Neural progenitor cell (in vitro differentiated cells): ENCODE measurements at regions not wholly inside any gene's neighbourhood (a gene's known extent, or its start where the extent isn't known, plus 50 kb on each side); places are given as distances from the start of the nearest gene placed in this dataset.

Experiments used
- DNase-seq: peaks from one replicate; pipeline ENCODE4 v3.0.0-alpha.2; 2016; ENCODE audit warnings: low spot score
- H2AFZ ChIP-seq: fragments of 200-600 bp; sonication (generic); replicated peaks from 2 replicates; pipeline ENCODE4 v1.6.1; 2016; ENCODE audit warnings: antibody characterized with exemption
- H3F3A ChIP-seq: fragments of 200-600 bp; sonication (generic); 2 replicates; pipeline ENCODE4 v1.6.1; 2016; ENCODE audit warnings: antibody characterized with exemption, low read depth
- H3K27ac ChIP-seq: fragments of 200-600 bp; sonication (generic); 2 replicates; pipeline ENCODE4 v1.5.1; 2016; ENCODE audit warnings: mild to moderate bottlenecking
- H3K27me3 ChIP-seq: fragments of 200-600 bp; sonication (generic); 2 replicates; pipeline ENCODE4 v1.6.1; 2016; ENCODE audit warnings: mild to moderate bottlenecking, moderate library complexity
- H3K36me3 ChIP-seq: fragments of 200-600 bp; sonication (generic); 2 replicates; pipeline ENCODE4 v1.5.1; 2016
- H3K4me1 ChIP-seq: fragments of 200-600 bp; sonication (generic); 2 replicates; pipeline ENCODE4 v1.6.1; 2016; ENCODE audit warnings: mixed run types
- H3K4me2 ChIP-seq: fragments of 200-600 bp; sonication (generic); 2 replicates; pipeline ENCODE4 v1.6.1; 2016
- H3K4me3 ChIP-seq: fragments of 200-600 bp; sonication (generic); 2 replicates; pipeline ENCODE4 v1.5.1; 2016
- H3K79me2 ChIP-seq: fragments of 200-600 bp; sonication (generic); 2 replicates; pipeline ENCODE4 v1.6.1; 2016; ENCODE audit warnings: low read depth
- H3K9ac ChIP-seq: fragments of 200-600 bp; sonication (generic); 2 replicates; pipeline ENCODE4 v1.6.1; 2016
- H3K9me3 ChIP-seq: fragments of 200-600 bp; sonication (generic); 2 replicates; pipeline ENCODE4 v1.5.1; 2016; ENCODE audit warnings: low read depth
- H4K20me1 ChIP-seq: fragments of 200-600 bp; sonication (generic); 2 replicates; pipeline ENCODE4 v1.6.1; 2016; ENCODE audit warnings: low read depth
- H3K27ac Mint-ChIP-seq: 3 replicates; pipeline ENCODE4 v1.8.0; 2021; ENCODE audit warnings: mixed read lengths
- H3K27me3 Mint-ChIP-seq: 2 replicates; pipeline ENCODE4 v1.8.0; 2022; ENCODE audit warnings: low read depth, mild to moderate bottlenecking, inconsistent platforms, moderate library complexity, mixed read lengths; ENCODE audit not compliant: insufficient read depth
- H3K36me3 Mint-ChIP-seq: 3 replicates; pipeline ENCODE4 v1.8.0; 2021; ENCODE audit warnings: mixed read lengths
- H3K4me1 Mint-ChIP-seq: 3 replicates; pipeline ENCODE4 v1.8.0; 2021; ENCODE audit warnings: mixed read lengths
- H3K4me3 Mint-ChIP-seq: 3 replicates; pipeline ENCODE4 v1.8.0; 2021; ENCODE audit warnings: mild to moderate bottlenecking, moderate library complexity, mixed read lengths
- H3K9me3 Mint-ChIP-seq: 3 replicates; pipeline ENCODE4 v1.8.0; 2020; ENCODE audit warnings: mixed read lengths
- CTCF ChIP-seq: fragments of 200-600 bp; sonication (generic); IDR thresholded peaks from 2 replicates; pipeline ENCODE4 v1.5.1; 2017; ENCODE audit warnings: antibody characterized with exemption, mild to moderate bottlenecking
- EZH2 ChIP-seq: fragments of 200-600 bp; sonication (generic); IDR thresholded peaks from 2 replicates; pipeline ENCODE4 v1.6.1; 2017; ENCODE audit warnings: antibody characterized with exemption, mild to moderate bottlenecking, moderate library complexity
- EZH2phosphoT487 ChIP-seq: fragments of 200-600 bp; sonication (generic); IDR thresholded peaks from 2 replicates; pipeline ENCODE4 v1.6.1; 2017; ENCODE audit warnings: antibody characterized with exemption

- no peaks in the 10 kb centered on the region for H3K27me3 ChIP-seq
- no peaks in the 10 kb centered on the region for H4K20me1 ChIP-seq
- Mint-ChIP-seq H3K36me3 (no peaks in the 10 kb centered on the region), H3K27me3 (no peaks in the 10 kb centered on the region), H3K4me1 (peaks cover 6% of the 10 kb centered on the region), H3K9me3 (no peaks in the 10 kb centered on the region), H3K4me3 (no peak overlapping the region), H3K27ac (no peak overlapping the region)
- H2AFZ ChIP-seq: no peak overlapping the region
- no peak for DNase-seq
- no peaks in the 10 kb centered on the region for H3K4me1 ChIP-seq
- H3K9me3 ChIP-seq: no peaks in the 10 kb centered on the region
- H3K4me3 ChIP-seq: no peak overlapping the region
- no peak overlapping the region for H3K9ac ChIP-seq
- H3K27ac ChIP-seq: no peak overlapping the region
- H3K4me2 ChIP-seq: no peak overlapping the region
- no peaks in the 10 kb centered on the region for H3F3A ChIP-seq
- no peaks in the 10 kb centered on the region for H3K79me2 ChIP-seq
- no peak for TF ChIP-seq EZH2phosphoT487
- no peaks in the 10 kb centered on the region for H3K36me3 ChIP-seq
These were observed 623.6 kb upstream of the FZD8 start for GRCh38 chr10:36265741-36266140.

- no peak overlapping the region for H3K4me3 Mint-ChIP-seq
- H3K27ac Mint-ChIP-seq: no peak overlapping the region
These were observed 621.8 kb upstream of the FZD8 start for GRCh38 chr10:36263871-36264270.

GRCh38 chr10:36256948-36257356 lies 614.9 kb upstream of the FZD8 start:
- H3K4me1 Mint-ChIP-seq: no peaks in the 10 kb centered on the region
- DNase-seq: no peak
- H3K36me3 Mint-ChIP-seq: no peaks in the 10 kb centered on the region
- H3K36me3 ChIP-seq: no peaks in the 10 kb centered on the region
- H2AFZ ChIP-seq: no peak overlapping the region
- H3K79me2 ChIP-seq: no peaks in the 10 kb centered on the region
- no peak overlapping the region for H3K4me3 ChIP-seq
- H3K4me3 Mint-ChIP-seq: no peak overlapping the region
- no peak overlapping the region for H3K4me2 ChIP-seq
- H3K9me3 Mint-ChIP-seq: no peaks in the 10 kb centered on the region
- no peaks in the 10 kb centered on the region for H3K27me3 ChIP-seq
- no peaks in the 10 kb centered on the region for H3K27me3 Mint-ChIP-seq
- no peaks in the 10 kb centered on the region for H3F3A ChIP-seq
- H4K20me1 ChIP-seq: no peaks in the 10 kb centered on the region
- no peaks in the 10 kb centered on the region for H3K9me3 ChIP-seq
- no peak overlapping the region for H3K9ac ChIP-seq
- H3K4me1 ChIP-seq: no peaks in the 10 kb centered on the region
- TF ChIP-seq EZH2phosphoT487 (no peak), CTCF (no peak), EZH2 (no peak)
- no peak overlapping the region for H3K27ac ChIP-seq
- H3K27ac Mint-ChIP-seq: no peak overlapping the region

More at GRCh38 chr10:36263871-36264270, 621.8 kb upstream of the FZD8 start:
- no peak for TF ChIP-seq EZH2phosphoT487
- TF ChIP-seq EZH2: no peak
- no peak for TF ChIP-seq CTCF
- no peak overlapping the region for H2AFZ ChIP-seq
- no peaks in the 10 kb centered on the region for H3K27me3 Mint-ChIP-seq
- DNase-seq: no peak
- no peaks in the 10 kb centered on the region for H3F3A ChIP-seq
- H3K9ac ChIP-seq: no peak overlapping the region
- H4K20me1 ChIP-seq: no peaks in the 10 kb centered on the region
- no peaks in the 10 kb centered on the region for H3K9me3 ChIP-seq
- peaks cover 6% of the 10 kb centered on the region for H3K4me1 Mint-ChIP-seq
- no peak overlapping the region for H3K4me2 ChIP-seq
- no peaks in the 10 kb centered on the region for H3K4me1 ChIP-seq
- H3K79me2 ChIP-seq: no peaks in the 10 kb centered on the region
- H3K9me3 Mint-ChIP-seq: no peaks in the 10 kb centered on the region
- no peaks in the 10 kb centered on the region for H3K36me3 Mint-ChIP-seq
- no peak overlapping the region for H3K4me3 ChIP-seq
- no peaks in the 10 kb centered on the region for H3K36me3 ChIP-seq
- H3K27me3 ChIP-seq: no peaks in the 10 kb centered on the region
- no peak overlapping the region for H3K27ac ChIP-seq

- H3K9ac ChIP-seq: no peak overlapping the region
- no peak overlapping the region for H3K4me3 ChIP-seq
- H3K27ac ChIP-seq: no peak overlapping the region
- no peak for DNase-seq
- H3K27me3 ChIP-seq: no peaks in the 10 kb centered on the region
- no peaks in the 10 kb centered on the region for H3F3A ChIP-seq
- no peaks in the 10 kb centered on the region for H3K36me3 ChIP-seq
- Mint-ChIP-seq H3K4me3 (no peak overlapping the region), H3K4me1 (no peaks in the 10 kb centered on the region), H3K36me3 (no peaks in the 10 kb centered on the region), H3K9me3 (no peaks in the 10 kb centered on the region), H3K27me3 (no peaks in the 10 kb centered on the region), H3K27ac (no peak overlapping the region)
- H3K79me2 ChIP-seq: no peaks in the 10 kb centered on the region
- no peaks in the 10 kb centered on the region for H3K9me3 ChIP-seq
- no peak overlapping the region for H2AFZ ChIP-seq
- TF ChIP-seq EZH2 (no peak), EZH2phosphoT487 (no peak), CTCF (no peak)
- no peak overlapping the region for H3K4me2 ChIP-seq
- H4K20me1 ChIP-seq: no peaks in the 10 kb centered on the region
- no peaks in the 10 kb centered on the region for H3K4me1 ChIP-seq
These were observed 614.1 kb upstream of the FZD8 start for GRCh38 chr10:36256166-36256565.
